ENCODE measurements at regions not wholly inside any gene's neighbourhood (a gene's known extent, or its start where the extent isn't known, plus 50 kb on each side); places are given as distances from the start of the nearest gene placed in this dataset.

- DNase-seq = no peak
Observed at GRCh38 chr12:66976526-66976925, 292.6 kb upstream of the CAND1 start.

- no peak for DNase-seq
Observed at GRCh38 chr12:66978802-66979201, 290.4 kb upstream of the CAND1 start.

DNA sequence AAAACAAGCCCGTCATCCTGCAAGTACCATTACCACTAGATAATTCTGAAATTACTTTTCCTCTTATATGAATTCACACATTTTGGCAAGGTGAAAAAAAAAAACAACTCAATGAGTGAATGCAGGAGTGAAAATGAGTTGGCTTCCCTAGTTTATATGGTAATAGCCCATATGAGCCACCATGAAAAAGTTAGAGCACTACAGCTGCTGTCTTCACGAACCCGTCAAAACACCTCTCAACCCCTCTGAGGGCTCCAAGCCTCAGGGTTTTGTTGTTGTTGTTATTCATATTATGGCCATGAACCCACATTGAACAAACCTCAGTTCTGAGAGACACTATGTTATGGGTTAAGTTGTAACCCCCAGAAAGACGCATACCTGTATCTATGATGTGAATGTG, 289.9 kb upstream of the CAND1 start:
- DNase-seq = no peak

DNA sequence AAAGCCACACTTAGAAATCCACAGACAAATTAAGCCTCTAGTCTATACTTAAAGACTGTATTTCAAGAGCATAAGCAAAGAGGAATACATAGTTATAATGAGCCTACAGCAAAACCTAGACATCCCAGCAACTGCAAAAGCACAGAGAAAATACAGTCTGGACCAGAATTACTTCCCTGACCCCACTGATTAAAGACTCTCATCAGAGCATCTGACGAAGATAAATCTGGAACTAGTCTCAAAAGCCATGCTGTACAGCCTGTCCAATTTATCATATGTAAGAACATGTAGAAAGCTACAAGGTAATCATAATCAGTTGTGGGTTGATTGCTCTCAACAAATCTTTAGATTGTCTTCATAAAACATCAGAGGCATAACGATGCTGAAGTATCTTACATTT, 285.1 kb upstream of the CAND1 start:
- DNase-seq = no peak

- no peak for DNase-seq
Observed at GRCh38 chr12:66984962-66985361, 284.2 kb upstream of the CAND1 start.

GRCh38 chr12:66999141-66999540, 270.0 kb upstream of the CAND1 start:
- no peak for DNase-seq

DNA sequence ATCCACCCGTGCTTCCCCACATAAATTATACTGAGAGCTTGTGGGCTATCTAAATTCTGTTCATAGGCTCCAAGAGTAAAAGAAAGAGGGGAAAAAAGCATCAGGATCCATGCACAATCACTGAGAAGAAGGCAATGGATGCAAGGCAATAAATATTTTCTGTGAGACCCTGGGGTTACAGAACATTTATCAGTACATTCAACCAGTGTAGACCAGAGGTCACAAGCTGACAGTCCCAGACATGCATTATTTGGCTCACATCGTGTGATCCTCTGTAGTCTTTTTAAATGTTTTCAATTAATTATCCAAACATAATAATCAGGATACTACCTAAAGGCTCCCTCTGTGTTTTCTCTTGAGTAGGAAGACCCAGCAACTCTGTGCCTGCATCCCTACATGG, 267.9 kb upstream of the CAND1 start:
- no peak for DNase-seq

GRCh38 chr12:67002720-67003119, 266.4 kb upstream of the CAND1 start:
- DNase-seq = no peak

GRCh38 chr12:67006610-67007009, 262.5 kb upstream of the CAND1 start:
- no peak for DNase-seq

GRCh38 chr12:67014642-67015041, 254.5 kb upstream of the CAND1 start:
- DNase-seq = no peak

DNA sequence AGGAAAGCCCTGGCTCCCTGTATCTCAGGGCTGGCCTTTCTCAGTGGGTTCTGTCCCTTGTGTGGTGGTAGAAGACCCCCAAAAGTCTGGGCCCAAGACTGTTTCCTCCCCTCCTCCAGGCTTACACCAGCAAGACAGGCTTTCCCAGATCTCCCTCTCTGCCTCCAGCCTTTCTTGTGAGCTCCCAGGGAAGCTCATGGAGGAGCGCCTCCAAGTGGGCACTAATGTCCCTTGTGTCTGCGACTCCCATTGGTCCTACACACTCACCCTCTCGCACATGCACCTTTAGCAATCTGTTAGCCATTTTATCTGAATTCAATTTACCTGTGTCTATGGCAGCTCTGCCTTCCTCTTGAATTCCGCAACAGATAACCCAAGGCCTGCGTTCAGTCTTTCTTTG, 251.1 kb upstream of the CAND1 start:
- no peak for DNase-seq

DNA sequence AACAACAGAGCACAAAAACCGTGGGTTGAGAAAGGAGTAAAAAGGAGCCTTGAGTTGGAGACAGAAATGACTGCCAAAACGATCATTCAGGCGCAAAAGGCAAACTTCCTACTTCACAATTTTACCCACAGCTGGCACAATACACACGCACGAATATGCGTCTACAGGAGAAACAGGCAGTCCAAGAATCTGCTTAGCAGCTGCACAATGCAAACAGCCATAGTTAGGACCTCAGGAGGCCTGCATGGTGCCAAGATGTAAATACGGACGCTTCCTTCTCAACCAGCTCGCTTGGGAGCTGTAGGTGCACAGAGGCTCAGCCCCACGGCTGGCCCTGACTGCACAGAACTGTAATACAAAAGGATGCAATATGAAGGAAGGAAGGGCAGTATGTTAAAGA, 250.1 kb upstream of the CAND1 start:
- no peak for DNase-seq

- peak; percentile 24 to 49 for DNase-seq
Observed at GRCh38 chr12:67025543-67026114, 243.5 kb upstream of the CAND1 start.

DNA sequence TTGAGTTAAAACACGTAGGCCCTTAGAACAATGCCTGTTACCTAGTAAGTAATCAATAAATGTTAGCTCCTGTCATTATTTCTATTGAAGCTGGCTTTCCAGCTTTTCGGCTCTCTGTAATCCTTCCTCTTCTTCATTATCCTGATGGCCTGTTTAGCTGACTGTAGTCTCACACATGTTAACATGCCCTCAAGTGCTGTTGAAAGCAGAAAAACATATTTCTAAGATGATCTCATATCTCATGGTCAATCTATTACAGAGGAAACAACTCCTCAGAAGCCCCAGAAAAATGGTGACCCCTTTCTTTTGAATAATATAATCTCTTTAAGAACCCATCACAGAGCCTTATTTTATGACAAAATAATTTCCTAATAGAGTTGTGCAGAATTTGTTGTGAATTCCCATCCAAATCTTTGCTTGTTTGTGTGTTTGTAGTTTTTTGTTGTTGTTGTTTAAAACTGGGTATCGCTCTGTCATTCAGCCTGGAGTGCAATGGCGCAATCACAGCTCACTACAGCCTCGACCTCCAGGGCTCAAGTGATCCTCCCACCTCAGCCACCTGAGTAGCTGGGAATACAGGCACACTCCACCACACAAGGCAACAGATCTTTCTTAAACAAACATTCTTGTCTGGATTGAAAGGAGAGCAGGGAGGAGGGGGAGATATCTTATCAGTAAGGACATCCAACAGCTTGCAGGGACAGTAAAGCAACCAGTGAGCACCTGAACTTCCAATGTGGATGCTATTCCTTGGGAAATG, 242.5 kb upstream of the CAND1 start:
- DNase-seq = no peak

DNA sequence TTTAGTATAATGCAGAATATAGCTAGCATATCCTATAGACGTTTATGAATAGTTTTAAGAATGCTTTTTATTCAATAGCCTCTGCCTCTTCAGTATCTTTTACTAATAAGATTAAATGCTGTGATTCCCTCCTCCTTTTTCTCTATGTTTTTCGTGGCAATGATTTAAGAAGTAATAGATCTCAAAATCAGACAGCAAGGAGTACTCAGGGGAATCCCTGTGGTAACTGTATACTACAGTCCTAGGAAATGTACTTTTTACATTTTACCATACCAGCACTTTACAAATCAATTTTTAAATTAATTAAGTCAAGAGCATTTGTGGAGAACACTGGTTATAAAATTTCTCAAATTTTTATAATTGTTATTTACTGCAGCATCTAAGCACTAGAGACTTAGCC, 240.6 kb upstream of the CAND1 start:
- DNase-seq = no peak

GRCh38 chr12:67034110-67034879, 234.9 kb upstream of the CAND1 start:
- DNase-seq = no peak

DNA sequence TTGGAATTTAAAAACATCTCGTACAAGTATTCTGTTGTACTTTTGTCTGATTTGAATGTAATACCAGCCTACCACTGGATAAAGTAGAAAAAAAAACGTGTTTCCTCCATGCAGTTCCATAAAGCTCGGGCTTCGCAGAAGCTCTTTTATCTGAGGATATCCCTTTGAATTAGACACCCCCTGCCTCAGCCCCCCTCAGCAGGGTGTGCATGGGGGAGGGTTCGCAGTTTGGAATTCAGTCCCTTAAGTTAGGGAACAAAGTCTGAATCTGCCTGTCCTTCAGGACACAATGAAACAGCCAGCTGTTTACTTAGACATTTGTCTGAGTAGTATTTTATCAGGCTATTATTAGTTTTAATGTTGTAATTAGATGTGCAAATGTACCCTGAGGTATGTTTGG, 234.0 kb upstream of the CAND1 start:
- DNase-seq = no peak

GRCh38 chr12:67038486-67038885, 230.7 kb upstream of the CAND1 start:
- no peak for DNase-seq

GRCh38 chr12:67039995-67040860, 228.9 kb upstream of the CAND1 start:
- DNase-seq = no peak

DNA sequence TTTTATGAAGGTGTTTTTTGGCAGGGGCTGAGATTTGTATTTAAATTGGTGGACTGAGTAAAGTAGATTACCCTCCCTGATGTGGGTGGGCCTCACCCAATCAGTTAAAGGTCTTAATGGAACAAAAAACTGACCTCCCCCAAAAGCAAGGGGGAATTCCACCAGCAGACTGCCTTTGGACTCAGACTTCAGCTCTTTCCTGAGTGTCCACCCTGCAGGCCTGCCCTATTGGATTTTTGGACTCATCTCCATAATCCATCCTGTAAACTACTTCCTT, 228.4 kb upstream of the CAND1 start:
- DNase-seq = no peak

DNA sequence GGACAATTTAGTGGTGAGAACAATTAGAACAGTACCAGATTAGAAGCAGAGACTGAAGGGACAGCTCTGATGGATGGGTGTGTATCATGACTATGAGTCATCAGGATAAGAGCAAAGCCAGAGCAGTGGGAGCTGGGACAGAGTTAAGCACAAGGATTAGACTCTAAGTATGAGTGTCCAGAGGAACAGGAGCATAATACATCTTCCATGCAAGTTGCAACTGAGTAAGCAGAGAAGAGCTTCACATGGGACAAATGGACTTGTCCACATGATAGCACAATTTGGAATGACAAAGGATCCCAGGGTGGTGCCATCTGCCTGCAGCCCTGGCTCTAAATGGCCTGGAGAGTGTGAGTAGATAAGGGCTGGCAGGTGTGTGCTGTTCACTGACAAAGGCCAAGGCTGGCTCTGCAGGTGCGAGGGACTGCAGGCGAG, 226.4 kb upstream of the CAND1 start:
- no peak for DNase-seq

DNA sequence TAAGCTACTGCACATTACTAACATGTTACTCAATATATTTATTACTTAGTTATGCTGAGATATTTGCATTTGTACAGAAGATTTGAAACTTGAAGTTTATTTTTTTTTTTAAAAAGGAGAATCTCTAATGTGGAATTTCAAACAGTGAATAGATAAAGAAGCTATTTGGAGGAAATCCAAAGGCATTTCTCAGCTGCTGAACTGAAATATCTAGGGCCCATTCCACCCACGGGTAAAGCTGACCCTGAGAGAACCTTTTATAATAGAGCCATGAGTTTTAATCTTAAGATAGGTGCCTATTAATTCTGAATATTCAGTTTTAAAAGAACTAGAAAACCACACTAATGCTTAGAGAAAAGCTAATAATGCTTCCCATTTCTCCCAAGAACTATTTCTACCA, 225.4 kb upstream of the CAND1 start:
- DNase-seq = no peak

GRCh38 chr12:67045650-67046049, 223.5 kb upstream of the CAND1 start:
- no peak for DNase-seq

All from activated CD4-positive, alpha-beta T cell treated with anti-CD3 and anti-CD28 coated beads for 4 hours (primary cell).